Muscle layer of colon (tissue), 2 donors: ENCODE measurements at regions not wholly inside any gene's neighbourhood (a gene's known extent, or its start where the extent isn't known, plus 50 kb on each side); places are given as distances from the start of the nearest gene placed in this dataset.

ENCODE experiments used
- H3K27ac ChIP-seq: one replicate; pipeline ENCODE4 v1.7.0; 2013; ENCODE audit warnings: low read depth, mild to moderate bottlenecking, low read length, moderate library complexity
- H3K27me3 ChIP-seq, 2 donors: one replicate each; pipeline ENCODE4 v1.7.0; 2013; ENCODE audit warnings: low read length in 2 of 2, mild to moderate bottlenecking in 2 of 2; ENCODE audit not compliant: insufficient read depth in 2 of 2, control insufficient read depth in 1 of 2
- H3K36me3 ChIP-seq: one replicate; pipeline ENCODE4 v1.7.0; 2013; ENCODE audit warnings: mild to moderate bottlenecking, low read length; ENCODE audit not compliant: insufficient read depth
- H3K4me1 ChIP-seq: one replicate; pipeline ENCODE4 v1.7.0; 2013; ENCODE audit warnings: mild to moderate bottlenecking, low read length; ENCODE audit not compliant: insufficient read depth
- H3K4me3 ChIP-seq, 2 donors: one replicate each; pipeline ENCODE4 v1.7.0; 2013; ENCODE audit warnings: low read length in 2 of 2, low read depth in 1 of 2, mild to moderate bottlenecking in 1 of 2, moderate library complexity in 1 of 2
- H3K9ac ChIP-seq: one replicate; pipeline ENCODE4 v1.7.0; 2013; ENCODE audit warnings: low read length
- H3K9me3 ChIP-seq: one replicate; pipeline ENCODE4 v1.7.0; 2013; ENCODE audit warnings: mild to moderate bottlenecking, low read length
- donor health status: abdominal sarcoma.
- donor health status: Adenocarcinoma of cecum.

DNA sequence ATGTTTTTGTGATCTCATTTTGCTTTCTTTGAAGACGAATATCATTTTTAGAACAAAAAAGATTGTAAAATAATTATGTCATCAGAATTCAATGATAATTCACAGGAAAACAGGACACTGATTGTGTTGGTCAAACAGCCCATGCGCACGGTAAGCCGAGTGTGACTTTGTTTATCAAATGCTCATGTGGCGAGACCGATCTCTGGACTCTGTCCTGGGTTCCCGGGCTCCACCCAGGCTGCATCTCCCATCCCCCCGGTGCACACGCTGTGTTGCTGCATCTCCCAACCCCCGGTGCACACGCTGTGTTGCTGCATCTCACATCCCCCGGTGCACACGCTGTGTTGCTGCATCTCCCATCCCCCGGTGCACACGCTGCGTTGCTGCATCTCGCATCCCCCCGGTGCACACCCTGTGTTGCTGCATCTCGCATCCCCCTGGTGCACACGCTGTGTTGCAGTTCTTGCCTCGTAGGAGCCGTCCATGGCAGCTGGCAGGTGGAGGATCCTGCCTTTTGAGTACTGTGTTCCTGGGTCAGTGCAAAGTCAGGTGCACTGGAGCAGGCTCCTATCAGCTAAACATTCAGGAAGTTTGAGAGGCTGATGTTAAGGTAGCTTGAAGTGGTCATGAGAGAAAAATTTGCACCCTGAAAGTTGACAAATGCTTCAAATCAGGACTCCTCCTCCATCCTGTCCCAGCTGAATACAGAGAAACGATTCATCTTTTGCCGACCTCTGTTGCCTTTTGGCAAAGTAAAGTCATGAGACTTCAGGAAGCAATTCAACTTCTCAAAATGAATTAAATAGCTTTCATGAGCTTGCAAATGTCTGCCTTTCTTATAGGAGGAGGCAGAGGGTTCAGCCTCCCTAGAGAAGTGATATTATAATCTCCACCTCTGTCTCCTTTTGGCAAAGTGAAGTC, 77.1 kb upstream of the FRMD1 start:
- Histone ChIP-seq H3K4me1 (peaks cover 48% of the 10 kb centered on the region), H3K9me3 (no peaks in the 10 kb centered on the region), H3K36me3 (no peaks in the 10 kb centered on the region), H3K9ac (no peak overlapping the region), H3K27me3 (no peaks in the 10 kb centered on the region), H3K4me3 (no peak overlapping the region), H3K27ac (no peak overlapping the region)

DNA sequence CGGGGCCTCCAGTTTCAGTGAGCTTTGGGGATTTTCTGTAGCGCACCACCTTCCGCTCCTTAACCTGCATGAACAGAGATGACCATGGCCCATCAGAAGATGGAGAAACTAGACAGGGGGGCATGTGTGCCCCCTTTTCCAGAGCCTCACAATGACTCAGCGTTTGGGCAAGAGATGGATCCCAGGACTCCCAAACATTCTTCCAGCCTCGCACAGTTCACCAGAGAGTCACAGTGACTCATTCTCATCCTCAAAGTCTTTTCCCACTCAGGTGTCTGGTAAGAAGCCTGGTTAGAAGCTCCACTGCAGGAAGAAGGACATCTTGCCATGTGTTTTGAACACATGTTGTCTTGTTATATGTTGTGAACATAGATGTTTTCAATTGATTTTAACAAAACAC, 76.2 kb upstream of the FRMD1 start:
- Histone ChIP-seq H3K4me3 (no peak overlapping the region), H3K4me1 (peaks cover 48% of the 10 kb centered on the region), H3K36me3 (no peaks in the 10 kb centered on the region), H3K9ac (no peak overlapping the region), H3K27me3 (no peaks in the 10 kb centered on the region), H3K9me3 (no peaks in the 10 kb centered on the region), H3K27ac (peak overlapping the region; percentile 43)

DNA sequence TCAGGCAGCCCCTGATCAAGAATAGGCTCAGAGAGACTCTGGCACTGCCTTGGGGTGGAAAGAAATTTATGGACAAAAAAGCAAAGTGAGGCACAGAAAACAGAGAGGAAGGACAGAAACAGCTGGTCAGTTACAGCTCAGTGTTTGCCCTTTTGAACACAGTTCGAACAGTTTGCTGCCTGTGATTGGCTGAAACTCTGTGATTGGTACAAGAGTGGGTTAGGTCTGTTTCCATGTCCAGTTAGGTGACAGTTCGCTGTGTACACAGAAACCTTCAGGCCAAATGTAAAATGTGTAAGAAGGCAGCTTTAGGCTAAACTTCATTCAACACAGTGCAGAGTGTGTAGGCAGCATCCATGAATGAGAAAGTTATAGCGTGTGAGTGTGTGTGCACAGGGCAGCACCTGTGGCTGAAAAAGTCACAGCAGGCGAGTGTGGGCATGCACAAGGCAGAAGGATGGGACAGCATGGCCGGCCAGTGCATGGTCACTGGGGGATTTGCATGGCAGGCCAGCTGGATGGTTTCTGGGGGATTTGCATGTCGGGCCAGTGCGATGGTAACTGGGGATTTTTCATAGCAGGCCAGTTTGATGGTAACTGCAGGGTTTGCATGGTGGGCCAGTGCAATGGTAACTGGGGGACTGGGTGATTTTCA, 75.4 kb upstream of the FRMD1 start:
- peaks cover 48% of the 10 kb centered on the region for H3K4me1 ChIP-seq
- H3K9me3 ChIP-seq = no peaks in the 10 kb centered on the region
- no peaks in the 10 kb centered on the region for H3K36me3 ChIP-seq
- H3K9ac ChIP-seq = no peak overlapping the region
- H3K27ac ChIP-seq = no peak overlapping the region
- H3K4me3 ChIP-seq = no peak overlapping the region
- H3K27me3 ChIP-seq = no peaks in the 10 kb centered on the region

- Histone ChIP-seq H3K36me3 (no peaks in the 10 kb centered on the region), H3K4me3 (no peak overlapping the region), H3K9me3 (no peaks in the 10 kb centered on the region), H3K27ac (peak overlapping the region; percentile 7), H3K9ac (no peak overlapping the region), H3K27me3 (no peaks in the 10 kb centered on the region), H3K4me1 (peaks cover 42% of the 10 kb centered on the region)
Observed at GRCh38 chr6:168153553-168153952, 74.5 kb upstream of the FRMD1 start.

GRCh38 chr6:168152980-168153379, 74.0 kb upstream of the FRMD1 start:
- no peaks in the 10 kb centered on the region for H3K9me3 ChIP-seq
- no peak overlapping the region for H3K27ac ChIP-seq
- no peaks in the 10 kb centered on the region for H3K36me3 ChIP-seq
- no peak overlapping the region for H3K9ac ChIP-seq
- H3K27me3 ChIP-seq = no peaks in the 10 kb centered on the region
- peaks cover 36% of the 10 kb centered on the region for H3K4me1 ChIP-seq
- H3K4me3 ChIP-seq = no peak overlapping the region

- Histone ChIP-seq H3K36me3 (no peaks in the 10 kb centered on the region), H3K4me3 (no peak overlapping the region), H3K9ac (no peak overlapping the region), H3K27me3 (no peaks in the 10 kb centered on the region), H3K4me1 (peaks cover 33% of the 10 kb centered on the region), H3K27ac (no peak overlapping the region), H3K9me3 (no peaks in the 10 kb centered on the region)
Observed at GRCh38 chr6:168152306-168152963, 73.4 kb upstream of the FRMD1 start.

- H3K4me3 ChIP-seq = no peak overlapping the region
- no peak overlapping the region for H3K9ac ChIP-seq
- peaks cover 16% of the 10 kb centered on the region for H3K4me1 ChIP-seq
- no peaks in the 10 kb centered on the region for H3K9me3 ChIP-seq
- H3K27ac ChIP-seq = no peak overlapping the region
- H3K27me3 ChIP-seq = no peaks in the 10 kb centered on the region
- no peaks in the 10 kb centered on the region for H3K36me3 ChIP-seq
Observed at GRCh38 chr6:168150551-168151320, 71.7 kb upstream of the FRMD1 start.

DNA sequence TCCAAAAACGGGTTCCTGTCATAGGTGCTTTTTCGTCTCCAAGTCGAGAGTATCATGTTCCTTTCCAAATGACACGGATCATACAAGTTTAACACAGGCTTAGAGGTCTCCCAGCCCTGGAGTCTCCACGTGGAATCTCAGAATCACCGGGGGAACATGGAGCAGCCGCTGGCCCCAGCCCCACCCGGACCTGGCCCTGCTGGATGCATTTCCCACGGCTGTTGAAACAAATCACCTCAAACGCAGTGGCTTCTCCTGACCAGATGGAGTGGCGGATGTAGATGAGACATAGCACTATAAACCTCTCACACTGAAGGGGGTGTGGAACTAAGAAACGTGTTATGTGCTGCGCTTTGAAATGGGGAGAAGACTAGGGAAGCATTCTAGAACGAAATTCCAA, 70.0 kb upstream of the FRMD1 start:
- Histone ChIP-seq H3K27ac (no peak overlapping the region), H3K4me3 (no peak overlapping the region), H3K9ac (no peak overlapping the region), H3K36me3 (no peaks in the 10 kb centered on the region), H3K4me1 (peaks cover 12% of the 10 kb centered on the region), H3K27me3 (no peaks in the 10 kb centered on the region), H3K9me3 (no peaks in the 10 kb centered on the region)

- no peak overlapping the region for H3K27ac ChIP-seq
- no peaks in the 10 kb centered on the region for H3K36me3 ChIP-seq
- no peaks in the 10 kb centered on the region for H3K27me3 ChIP-seq
- H3K4me3 ChIP-seq = no peak overlapping the region
- H3K9ac ChIP-seq = no peak overlapping the region
- no peaks in the 10 kb centered on the region for H3K9me3 ChIP-seq
- peaks cover 12% of the 10 kb centered on the region for H3K4me1 ChIP-seq
Observed at GRCh38 chr6:168148231-168148849, 69.3 kb upstream of the FRMD1 start.

GRCh38 chr6:168147205-168147738, 68.3 kb upstream of the FRMD1 start:
- H3K27me3 ChIP-seq = no peaks in the 10 kb centered on the region

More at GRCh38 chr6:168147205-168147738, 68.3 kb upstream of the FRMD1 start:
- H3K9ac ChIP-seq = no peak overlapping the region
- no peaks in the 10 kb centered on the region for H3K9me3 ChIP-seq
- H3K4me1 ChIP-seq = peaks cover under 1% of the 10 kb centered on the region
- H3K36me3 ChIP-seq = no peaks in the 10 kb centered on the region
- H3K4me3 ChIP-seq = no peak overlapping the region
- H3K27ac ChIP-seq = no peak overlapping the region
